OCI-LY3 (cell line): ENCODE measurements at regions not wholly inside any gene's neighbourhood (a gene's known extent, or its start where the extent isn't known, plus 50 kb on each side); places are given as distances from the start of the nearest gene placed in this dataset.

Experiments used
- EZH2phosphoT487 ChIP-seq: fragments of 200-600 bp; shearing (Covaris generic); IDR thresholded peaks from 2 replicates; pipeline ENCODE4 v1.6.1; 2018; ENCODE audit warnings: antibody characterized with exemption, mixed run types, low read depth
- TF ChIP-seq, protein P1 (sequence below): fragments of 200-600, 300-600 bp; sonication (generic); IDR thresholded peaks from 2 replicates; pipeline ENCODE4 v1.5.1; 2014; ENCODE audit warnings: antibody characterized with exemption, low read length, low read depth

DNA sequence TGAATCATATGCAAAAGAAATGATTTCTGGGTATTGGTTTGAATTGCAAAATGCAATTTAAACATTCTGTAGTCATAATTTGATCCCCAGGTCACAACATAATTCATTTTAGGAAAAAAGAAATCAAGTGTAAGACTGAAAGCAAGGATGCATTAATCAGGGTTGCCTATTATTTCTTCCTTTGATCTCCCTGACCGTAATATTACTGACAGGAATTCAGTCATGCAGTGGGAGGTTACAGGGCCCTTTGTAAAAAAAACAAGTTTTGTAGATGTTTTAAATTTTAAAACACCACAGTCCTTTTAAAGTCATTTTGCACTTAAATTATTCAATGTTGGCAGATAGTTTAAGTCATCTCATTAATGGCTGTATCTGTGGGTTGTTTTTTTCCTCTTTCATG, 263.0 kb upstream of the NCAM2 start:
- TF ChIP-seq, protein P1, sequence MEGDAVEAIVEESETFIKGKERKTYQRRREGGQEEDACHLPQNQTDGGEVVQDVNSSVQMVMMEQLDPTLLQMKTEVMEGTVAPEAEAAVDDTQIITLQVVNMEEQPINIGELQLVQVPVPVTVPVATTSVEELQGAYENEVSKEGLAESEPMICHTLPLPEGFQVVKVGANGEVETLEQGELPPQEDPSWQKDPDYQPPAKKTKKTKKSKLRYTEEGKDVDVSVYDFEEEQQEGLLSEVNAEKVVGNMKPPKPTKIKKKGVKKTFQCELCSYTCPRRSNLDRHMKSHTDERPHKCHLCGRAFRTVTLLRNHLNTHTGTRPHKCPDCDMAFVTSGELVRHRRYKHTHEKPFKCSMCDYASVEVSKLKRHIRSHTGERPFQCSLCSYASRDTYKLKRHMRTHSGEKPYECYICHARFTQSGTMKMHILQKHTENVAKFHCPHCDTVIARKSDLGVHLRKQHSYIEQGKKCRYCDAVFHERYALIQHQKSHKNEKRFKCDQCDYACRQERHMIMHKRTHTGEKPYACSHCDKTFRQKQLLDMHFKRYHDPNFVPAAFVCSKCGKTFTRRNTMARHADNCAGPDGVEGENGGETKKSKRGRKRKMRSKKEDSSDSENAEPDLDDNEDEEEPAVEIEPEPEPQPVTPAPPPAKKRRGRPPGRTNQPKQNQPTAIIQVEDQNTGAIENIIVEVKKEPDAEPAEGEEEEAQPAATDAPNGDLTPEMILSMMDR, result no peak
- no peak for TF ChIP-seq EZH2phosphoT487
